SIG-M5 treated with dmso at 0.1 percent for 504 hours (cell line): ENCODE measurements at regions not wholly inside any gene's neighbourhood (a gene's known extent, or its start where the extent isn't known, plus 50 kb on each side); places are given as distances from the start of the nearest gene placed in this dataset.
A peak's percentile ranks its signal among the peaks of the same experiment; 100 is the strongest.

Experiments used
- DNase-seq: peaks from one replicate; lab custom pipeline; 2025; ENCODE audit not compliant: unreplicated experiment; lab: John Stamatoyannopoulos, UW

DNA sequence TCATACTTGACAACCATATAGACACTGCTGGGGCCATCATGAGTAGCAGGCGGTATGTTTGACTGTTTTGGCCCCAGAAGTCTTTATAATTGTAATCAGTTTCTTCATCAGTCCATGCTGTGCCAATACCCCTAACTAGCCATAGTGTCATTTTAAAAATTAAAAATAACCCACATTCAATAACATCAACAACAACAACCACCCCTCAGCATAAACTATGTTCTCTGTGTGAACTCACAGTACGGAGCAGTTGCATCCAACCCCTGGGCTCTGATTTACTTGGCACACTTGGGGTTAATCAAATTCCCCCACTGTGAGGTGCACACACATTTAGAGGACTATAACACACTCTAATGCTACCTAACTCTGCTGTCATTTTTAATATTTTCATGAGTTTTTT, 553.7 kb downstream of the USP25 start:
- no peak for DNase-seq

GRCh38 chr21:16285605-16286126, 555.9 kb downstream of the USP25 start:
- DNase-seq, result no peak

- no peak for DNase-seq
These were observed 557.3 kb downstream of the USP25 start for GRCh38 chr21:16287046-16287445.

GRCh38 chr21:16291296-16291695, 561.5 kb downstream of the USP25 start:
- DNase-seq, result no peak

DNA sequence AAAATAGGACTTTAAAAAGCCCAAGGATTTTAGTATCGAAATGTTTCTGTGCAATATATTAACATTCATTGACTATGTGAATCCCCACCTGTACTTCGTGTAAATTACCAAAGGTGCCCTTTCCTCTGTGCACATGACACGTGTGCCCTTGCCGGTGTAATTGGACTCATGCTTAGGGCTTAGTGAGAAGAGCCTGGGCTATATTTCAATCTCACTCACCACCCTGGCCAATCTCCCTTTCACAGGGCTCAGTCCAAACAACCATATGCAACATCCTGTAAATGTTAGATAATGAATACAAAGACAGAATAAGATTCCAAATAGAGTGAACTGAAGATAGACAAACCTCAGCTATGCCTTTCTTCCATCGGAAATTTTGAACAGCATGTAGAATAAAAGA, 564.3 kb downstream of the USP25 start:
- no peak for DNase-seq

DNA sequence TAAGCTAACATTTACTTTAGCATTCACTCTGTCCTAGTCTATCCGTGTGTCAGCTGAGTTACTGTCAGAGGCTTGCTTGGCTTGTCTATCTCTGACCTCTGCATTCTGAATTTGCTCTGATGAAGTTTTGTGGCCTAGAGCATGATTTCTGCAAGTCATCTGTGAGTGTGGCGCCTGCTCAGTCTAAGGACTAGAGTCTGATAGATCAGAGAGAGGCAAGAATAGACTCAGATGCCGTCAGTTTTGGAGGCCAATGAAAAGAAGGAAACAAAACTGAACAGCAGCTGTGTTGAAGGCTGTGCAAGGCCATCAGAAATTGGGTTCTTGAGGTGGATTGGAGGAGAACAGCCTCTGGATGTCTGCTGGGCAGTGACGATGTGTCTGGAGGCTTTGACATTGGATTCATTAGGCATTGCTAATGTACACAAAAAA, 573.1 kb downstream of the USP25 start:
- DNase-seq, result no peak

DNA sequence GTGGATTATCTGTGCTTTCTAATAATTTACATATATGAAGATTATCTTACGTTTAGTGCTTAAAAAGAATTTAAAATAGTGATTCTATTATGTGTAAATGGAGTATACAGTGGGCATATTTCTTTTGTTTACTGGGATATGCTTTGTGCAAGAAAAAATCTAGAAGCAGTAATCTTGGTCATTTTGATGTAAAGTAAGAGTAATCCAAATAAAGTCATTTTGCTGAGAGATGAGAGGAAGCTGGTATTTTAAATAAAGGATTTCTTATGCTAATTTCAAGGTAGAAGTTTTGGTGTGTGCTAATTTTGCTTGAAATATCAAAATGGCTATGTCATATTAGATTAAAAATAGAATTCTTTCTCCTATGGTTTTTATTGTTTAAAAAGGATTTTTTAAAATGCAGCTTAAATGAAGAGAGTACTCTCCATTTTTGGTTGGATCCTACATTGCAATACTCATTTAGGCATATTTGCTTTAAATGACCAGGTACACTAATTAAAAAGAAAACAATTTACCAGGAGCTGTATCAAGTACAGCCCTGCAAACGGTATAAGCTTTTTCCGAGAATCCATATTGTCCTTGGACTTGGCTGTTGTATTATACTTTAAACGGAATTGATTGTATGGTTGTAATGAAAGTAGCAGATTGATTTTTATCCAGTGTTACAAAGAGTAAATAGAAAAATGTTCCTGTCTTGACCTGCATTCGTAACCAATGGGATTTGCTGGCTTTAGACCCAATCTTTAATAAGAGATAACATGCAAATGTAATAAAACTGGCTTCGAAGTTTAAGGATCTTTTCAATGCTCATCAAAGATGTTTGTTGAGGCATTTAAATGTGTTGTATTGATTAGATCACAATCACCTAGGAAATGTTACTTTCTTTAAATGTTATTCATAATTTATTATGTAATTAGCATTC, 574.7 kb downstream of the USP25 start:
- no peak for DNase-seq

DNA sequence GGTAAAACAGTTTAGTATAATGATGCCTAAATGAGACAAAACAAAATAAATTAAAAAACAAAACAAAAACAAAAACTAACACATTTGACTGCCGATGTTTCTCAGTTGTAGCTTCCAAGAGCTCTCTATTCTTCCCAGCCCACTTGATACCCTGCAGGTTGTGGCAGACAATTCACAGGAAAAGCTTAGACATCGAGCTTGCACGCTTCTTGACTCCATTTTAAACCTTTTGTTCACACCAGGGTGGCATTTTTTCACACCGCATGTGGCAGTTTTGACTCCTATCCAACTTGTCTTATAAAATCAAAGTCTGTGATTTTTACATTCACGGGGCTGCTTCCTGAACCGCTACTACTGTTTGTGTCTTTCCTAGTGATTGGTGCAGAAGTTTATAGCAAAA, 575.9 kb downstream of the USP25 start:
- DNase-seq, result no peak

DNA sequence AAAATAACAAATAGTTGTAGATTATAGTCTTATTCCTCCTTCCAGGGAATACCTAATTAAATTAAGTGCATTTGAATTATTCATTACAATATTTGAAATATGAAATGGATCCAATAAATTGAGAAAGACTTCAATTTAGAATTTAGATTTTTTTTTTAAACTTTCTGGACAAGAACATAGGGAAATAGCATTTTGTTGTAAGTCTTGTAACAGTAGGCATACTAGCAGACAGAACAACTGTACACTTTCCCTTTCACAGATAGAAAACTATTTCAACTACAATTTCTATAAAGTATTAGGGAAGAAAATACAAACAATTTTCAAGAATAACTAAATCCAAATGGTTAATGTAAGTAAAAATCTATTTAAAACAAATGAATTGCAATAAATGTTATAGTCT, 577.5 kb downstream of the USP25 start:
- no peak for DNase-seq

GRCh38 chr21:16308269-16308668, 578.5 kb downstream of the USP25 start:
- DNase-seq, result no peak

GRCh38 chr21:16309250-16309971, 579.6 kb downstream of the USP25 start:
- no peak for DNase-seq

GRCh38 chr21:16310176-16310575, 580.4 kb downstream of the USP25 start:
- DNase-seq, result no peak

GRCh38 chr21:16311229-16311628, 581.4 kb downstream of the USP25 start:
- DNase-seq, result no peak

- no peak for DNase-seq
These were observed 582.5 kb downstream of the USP25 start for GRCh38 chr21:16312321-16312720.

- DNase-seq, result no peak
These were observed 585.4 kb downstream of the USP25 start for GRCh38 chr21:16315223-16315622.

- no peak for DNase-seq
These were observed 589.0 kb downstream of the USP25 start for GRCh38 chr21:16318651-16319300.

- no peak for DNase-seq
These were observed 590.3 kb downstream of the USP25 start for GRCh38 chr21:16320110-16320509.

DNA sequence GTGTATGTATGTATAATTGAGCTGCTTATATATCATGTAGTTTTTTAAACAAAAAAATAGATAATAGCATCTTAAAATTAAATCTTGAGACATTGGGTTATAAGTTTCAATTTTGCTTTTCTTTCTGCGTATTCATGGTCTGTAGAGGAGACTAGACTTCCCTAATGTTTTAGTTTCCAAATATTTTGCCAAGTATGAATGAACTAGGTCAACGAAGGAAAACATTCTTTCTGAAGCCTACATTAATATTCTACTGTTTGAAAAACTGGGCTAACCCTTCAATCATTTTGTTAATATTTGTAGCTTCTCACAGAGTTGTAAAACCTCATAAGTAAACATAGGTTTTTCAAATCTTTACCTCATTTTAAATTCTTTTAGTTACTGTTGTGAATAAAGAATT, 592.7 kb downstream of the USP25 start:
- DNase-seq, result no peak

- DNase-seq, result no peak
These were observed 593.8 kb downstream of the USP25 start for GRCh38 chr21:16323596-16323995.

GRCh38 chr21:16324630-16325029, 594.8 kb downstream of the USP25 start:
- DNase-seq, result no peak

- peak; percentile 86 for DNase-seq
These were observed 600.5 kb downstream of the USP25 start for GRCh38 chr21:16330082-16330907.
